A673 (cell line): ENCODE measurements at regions not wholly inside any gene's neighbourhood (a gene's known extent, or its start where the extent isn't known, plus 50 kb on each side); places are given as distances from the start of the nearest gene placed in this dataset.

Source experiments
- BruUV-seq: library from RNA; stranded (reverse); fragments of 400-500 nt; replicated peaks from 2 replicates; lab custom pipeline; 2021; lab: Mats Ljungman, UMichigan
- CTCF ChIA-PET: fragments of 300-600 bp; sonication (Branson Sonifier 250); formaldehyde crosslinking; loops from one replicate; lab custom pipeline; 2022; ENCODE audit warnings: antibody characterized with exemption; lab: Charles Lee
- POLR2A ChIA-PET: fragments of 300-600 bp; sonication (Branson Sonifier 250); formaldehyde crosslinking; loops from one replicate; lab custom pipeline; 2022; ENCODE audit warnings: antibody characterized with exemption; ENCODE audit not compliant: low non-redundant PET; lab: Charles Lee
- DNase-seq: peaks from one replicate; pipeline ENCODE4 v3.0.0-alpha.2; 2015; ENCODE audit warnings: low spot score
- H3K27ac ChIP-seq: fragments of 200-600 bp; sonication (generic); 2 replicates; pipeline ENCODE4 v1.5.1; 2016; ENCODE audit warnings: mixed run types, low read depth, mild to moderate bottlenecking, mixed read lengths, antibody characterized with exemption, low read length; ENCODE audit not compliant: poor library complexity, severe bottlenecking
- H3K27me3 ChIP-seq: fragments of 200-600 bp; sonication (generic); replicated peaks from 2 replicates; pipeline ENCODE4 v1.6.1; 2017; ENCODE audit warnings: mixed run types, low read depth, mild to moderate bottlenecking, mixed read lengths, antibody characterized with exemption, low read length; ENCODE audit not compliant: insufficient read depth, poor library complexity
- H3K36me3 ChIP-seq: fragments of 200-600 bp; sonication (generic); 2 replicates; pipeline ENCODE4 v1.6.1; 2016; ENCODE audit warnings: mixed run types, mild to moderate bottlenecking, mixed read lengths, antibody characterized with exemption, low read length; ENCODE audit not compliant: insufficient read depth, poor library complexity, severe bottlenecking
- H3K4me1 ChIP-seq: fragments of 200-600 bp; sonication (generic); 2 replicates; pipeline ENCODE4 v1.6.1; 2017; ENCODE audit warnings: mixed run types, mild to moderate bottlenecking, mixed read lengths, antibody characterized with exemption, low read length; ENCODE audit not compliant: insufficient read depth, poor library complexity, severe bottlenecking
- H3K4me3 ChIP-seq: fragments of 200-600 bp; sonication (generic); 2 replicates; pipeline ENCODE4 v1.5.1; 2016; ENCODE audit warnings: low read depth, mixed run types, mild to moderate bottlenecking, mixed read lengths, low read length; ENCODE audit not compliant: poor library complexity, severe bottlenecking
- H3K9me3 ChIP-seq: fragments of 200-600 bp; sonication (generic); 2 replicates; pipeline ENCODE4 v1.6.1; 2016; ENCODE audit warnings: mixed run types, low read depth, mild to moderate bottlenecking, mixed read lengths, antibody characterized with exemption, low read length; ENCODE audit not compliant: poor library complexity, severe bottlenecking
- EZH2 ChIP-seq: fragments of 200-600 bp; sonication (generic); IDR thresholded peaks from 2 replicates; pipeline ENCODE4 v1.6.1; 2017; ENCODE audit warnings: borderline replicate concordance, low read depth, mild to moderate bottlenecking, mixed read lengths, antibody characterized with exemption, low read length; ENCODE audit not compliant: poor library complexity, severe bottlenecking
- intact Hi-C: fragments of 100-400 bp; cut with micrococcal nuclease; formaldehyde crosslinking; loops from one replicate; pipeline ENCODE4 v1.10.0; 2022; ENCODE audit not compliant: unreplicated experiment
- TF ChIP-seq, protein P1 (sequence below): fragments of 300-800, 200-600 bp; sonication (generic); conservative IDR thresholded peaks from 2 replicates; pipeline ENCODE4 v1.5.1; 2017; ENCODE audit warnings: low read depth, mild to moderate bottlenecking, antibody characterized with exemption, low read length, moderate library complexity, mixed read lengths

DNA sequence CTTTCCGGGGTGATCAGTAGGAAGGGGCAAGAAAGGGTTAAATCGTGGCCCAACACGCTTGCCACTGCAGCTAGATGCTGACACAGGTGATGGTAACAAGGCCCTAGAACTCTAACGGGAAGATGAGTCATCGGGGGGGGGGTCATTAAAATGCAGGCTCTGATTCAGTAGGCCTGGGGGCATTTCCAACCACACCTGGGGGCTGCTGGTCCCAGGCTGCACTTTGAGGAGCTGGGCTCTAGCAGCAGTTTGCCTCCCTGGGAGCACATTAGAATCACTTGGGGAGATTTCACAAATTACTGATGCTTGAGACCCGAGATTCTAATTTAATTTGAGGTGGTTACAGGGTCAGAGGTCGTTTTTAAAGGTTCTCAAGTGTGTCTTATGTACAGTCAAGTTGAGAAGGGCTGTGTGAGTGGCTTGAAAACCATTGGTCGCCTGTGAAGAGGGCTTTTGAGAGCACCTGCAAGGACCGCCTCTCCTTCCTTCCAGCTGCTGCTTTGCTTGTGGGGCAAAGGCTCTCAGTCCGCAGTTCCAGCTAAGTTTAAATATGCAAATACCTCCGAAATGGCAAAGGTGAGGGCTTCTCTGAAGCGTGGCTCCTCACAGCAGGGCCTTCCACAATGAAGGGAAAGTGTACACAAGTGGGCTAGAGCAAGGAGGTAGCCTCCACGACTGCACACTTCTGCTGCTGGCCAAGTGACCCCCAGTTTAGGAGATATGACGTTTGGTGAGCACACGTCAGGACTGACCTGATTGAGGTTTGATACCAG is 84.2 kb upstream of the KCNK12 start:
- POLR2A ChIA-PET: no interaction called here
- Histone ChIP-seq H3K27me3 (peaks cover 5% of the 10 kb centered on the region), H3K4me3 (no peak overlapping the region), H3K9me3 (no peaks in the 10 kb centered on the region), H3K4me1 (no peaks in the 10 kb centered on the region), H3K36me3 (no peaks in the 10 kb centered on the region), H3K27ac (no peak overlapping the region)
- BruUV-seq: no TSS peak
- DNase-seq: no peak
- TF ChIP-seq, protein P1, sequence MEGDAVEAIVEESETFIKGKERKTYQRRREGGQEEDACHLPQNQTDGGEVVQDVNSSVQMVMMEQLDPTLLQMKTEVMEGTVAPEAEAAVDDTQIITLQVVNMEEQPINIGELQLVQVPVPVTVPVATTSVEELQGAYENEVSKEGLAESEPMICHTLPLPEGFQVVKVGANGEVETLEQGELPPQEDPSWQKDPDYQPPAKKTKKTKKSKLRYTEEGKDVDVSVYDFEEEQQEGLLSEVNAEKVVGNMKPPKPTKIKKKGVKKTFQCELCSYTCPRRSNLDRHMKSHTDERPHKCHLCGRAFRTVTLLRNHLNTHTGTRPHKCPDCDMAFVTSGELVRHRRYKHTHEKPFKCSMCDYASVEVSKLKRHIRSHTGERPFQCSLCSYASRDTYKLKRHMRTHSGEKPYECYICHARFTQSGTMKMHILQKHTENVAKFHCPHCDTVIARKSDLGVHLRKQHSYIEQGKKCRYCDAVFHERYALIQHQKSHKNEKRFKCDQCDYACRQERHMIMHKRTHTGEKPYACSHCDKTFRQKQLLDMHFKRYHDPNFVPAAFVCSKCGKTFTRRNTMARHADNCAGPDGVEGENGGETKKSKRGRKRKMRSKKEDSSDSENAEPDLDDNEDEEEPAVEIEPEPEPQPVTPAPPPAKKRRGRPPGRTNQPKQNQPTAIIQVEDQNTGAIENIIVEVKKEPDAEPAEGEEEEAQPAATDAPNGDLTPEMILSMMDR: no peak
- TF ChIP-seq EZH2: no peak
- intact Hi-C loops: no loop called here
- CTCF ChIA-PET: no interaction called here

DNA sequence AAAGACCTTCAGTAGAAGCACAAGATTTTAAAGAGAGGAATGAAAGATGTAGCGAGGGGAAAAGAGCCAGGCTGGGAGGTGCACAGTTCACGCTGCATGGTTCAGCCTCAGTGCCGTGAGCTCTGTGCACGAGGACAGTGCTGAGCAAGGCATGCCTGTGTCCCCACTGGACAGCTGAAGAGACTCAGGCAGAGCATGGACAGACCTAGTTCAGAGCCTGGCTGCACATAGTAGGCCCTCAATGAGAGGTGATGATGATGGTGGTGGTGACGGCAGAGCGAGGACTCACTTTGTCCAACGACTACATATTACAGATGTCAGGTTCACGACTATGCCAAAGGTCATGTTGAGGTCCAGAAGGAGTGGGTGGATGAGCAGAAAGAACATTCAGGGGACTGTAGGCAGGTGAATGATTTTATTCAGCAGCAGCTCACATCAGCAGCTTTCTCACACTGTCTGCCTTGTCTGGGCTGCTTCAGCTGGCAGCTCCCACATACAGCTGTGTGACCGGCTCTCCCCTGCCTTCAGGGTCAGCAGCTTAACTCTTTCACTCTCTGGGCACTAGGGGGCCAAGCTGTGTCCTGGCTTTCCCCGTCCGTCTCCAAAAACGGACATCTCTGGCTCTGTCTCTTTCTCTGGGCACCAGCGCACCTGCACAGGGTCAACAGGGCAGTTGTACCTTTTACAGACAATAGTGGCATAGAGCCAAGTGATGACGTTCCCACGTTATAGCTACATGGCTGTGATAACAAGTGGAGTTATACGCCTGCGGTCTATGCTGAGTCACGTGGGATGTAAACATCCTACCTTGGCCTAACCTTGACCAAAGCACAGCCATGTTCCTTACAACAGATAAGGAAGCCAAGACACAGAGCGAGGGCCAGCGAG is 83.4 kb upstream of the KCNK12 start:
- intact Hi-C loops: no loop called here
- no TSS peak for BruUV-seq

DNA sequence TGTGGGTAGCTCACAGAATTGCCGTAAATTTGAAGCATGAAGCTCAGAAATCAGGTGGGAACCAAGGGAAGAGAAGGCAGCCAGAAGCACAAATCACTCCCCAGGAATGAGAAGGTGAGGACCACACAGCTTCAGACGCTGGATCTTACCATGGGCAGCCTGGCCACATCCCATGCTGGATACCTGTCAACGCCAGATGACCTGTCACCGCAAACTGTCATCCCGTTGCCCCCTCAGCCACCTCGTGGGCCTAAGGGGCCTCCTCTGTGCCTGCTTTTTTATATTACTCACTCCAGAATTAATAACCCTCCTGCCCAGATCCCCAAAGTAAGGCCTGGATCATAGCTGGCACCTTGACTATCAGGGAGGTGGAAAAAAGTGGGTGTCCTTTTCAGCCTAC is 82.3 kb upstream of the KCNK12 start:
- H3K4me1 ChIP-seq: no peaks in the 10 kb centered on the region
- intact Hi-C loops: no loop called here
- peaks cover 5% of the 10 kb centered on the region for H3K27me3 ChIP-seq
- TF ChIP-seq EZH2: no peak
- TF ChIP-seq, protein P1: no peak
- H3K9me3 ChIP-seq: no peaks in the 10 kb centered on the region
- DNase-seq: no peak
- H3K4me3 ChIP-seq: no peak overlapping the region
- CTCF ChIA-PET: no interaction called here
- no TSS peak for BruUV-seq
- no peaks in the 10 kb centered on the region for H3K36me3 ChIP-seq
- POLR2A ChIA-PET: no interaction called here
- H3K27ac ChIP-seq: no peak overlapping the region

More for the DNA sequence above, 83.4 kb upstream of the KCNK12 start:
- CTCF ChIA-PET: no interaction called here
- POLR2A ChIA-PET: no interaction called here
- Histone ChIP-seq H3K9me3 (no peaks in the 10 kb centered on the region), H3K4me3 (no peak overlapping the region), H3K36me3 (no peaks in the 10 kb centered on the region), H3K4me1 (no peaks in the 10 kb centered on the region), H3K27ac (no peak overlapping the region), H3K27me3 (peaks cover 5% of the 10 kb centered on the region)
- DNase-seq: no peak
- TF ChIP-seq EZH2: no peak
- TF ChIP-seq, protein P1: no peak
